ENCODE measurements at regions not wholly inside any gene's neighbourhood (a gene's known extent, or its start where the extent isn't known, plus 50 kb on each side); places are given as distances from the start of the nearest gene placed in this dataset.
"Not testable (repeated sequence)": the region's sequence is repeated elsewhere in the genome, so short reads cannot be mapped to it uniquely, and the experiment has no call there.

DNA sequence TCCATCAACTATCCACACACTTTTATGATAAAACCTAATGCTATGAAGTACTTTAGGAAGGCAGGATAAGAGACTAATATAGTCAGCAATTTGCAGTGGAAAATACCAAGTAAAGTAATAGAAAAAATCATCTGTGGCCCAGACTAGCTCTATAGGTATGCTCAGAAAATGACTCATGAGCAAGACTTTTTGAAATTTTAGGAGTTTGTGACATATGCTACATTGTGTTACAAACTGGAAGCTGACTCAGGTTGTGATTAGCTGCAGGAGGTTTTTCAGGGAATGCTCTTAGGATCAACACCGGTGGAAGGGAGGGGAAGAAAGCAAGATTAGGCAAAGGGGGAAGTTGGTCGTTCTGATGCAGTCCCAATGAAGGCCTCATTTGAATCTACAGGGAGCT, 56.1 kb downstream of the FEZF1 start:
- no peak for ATAC-seq
- no peak for TF ChIP-seq BACH2 (CRISPR knock-in tag; IDR thresholded peaks at IDR 0.05; ENCODE audit: borderline replicate concordance)
- TF ChIP-seq, protein P1, sequence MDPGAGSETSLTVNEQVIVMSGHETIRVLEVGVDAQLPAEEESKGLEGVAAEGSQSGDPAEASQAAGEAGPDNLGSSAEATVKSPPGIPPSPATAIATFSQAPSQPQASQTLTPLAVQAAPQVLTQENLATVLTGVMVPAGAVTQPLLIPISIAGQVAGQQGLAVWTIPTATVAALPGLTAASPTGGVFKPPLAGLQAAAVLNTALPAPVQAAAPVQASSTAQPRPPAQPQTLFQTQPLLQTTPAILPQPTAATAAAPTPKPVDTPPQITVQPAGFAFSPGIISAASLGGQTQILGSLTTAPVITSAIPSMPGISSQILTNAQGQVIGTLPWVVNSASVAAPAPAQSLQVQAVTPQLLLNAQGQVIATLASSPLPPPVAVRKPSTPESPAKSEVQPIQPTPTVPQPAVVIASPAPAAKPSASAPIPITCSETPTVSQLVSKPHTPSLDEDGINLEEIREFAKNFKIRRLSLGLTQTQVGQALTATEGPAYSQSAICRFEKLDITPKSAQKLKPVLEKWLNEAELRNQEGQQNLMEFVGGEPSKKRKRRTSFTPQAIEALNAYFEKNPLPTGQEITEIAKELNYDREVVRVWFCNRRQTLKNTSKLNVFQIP (CRISPR knock-in tag; IDR thresholded peaks at IDR 0.05; ENCODE audit: borderline replicate concordance, low read depth) = no peak
- TF ChIP-seq ARNTL (CRISPR knock-in tag; IDR thresholded peaks at IDR 0.05; ENCODE audit: borderline replicate concordance, low read depth) = no peak
- TF ChIP-seq, protein P2, sequence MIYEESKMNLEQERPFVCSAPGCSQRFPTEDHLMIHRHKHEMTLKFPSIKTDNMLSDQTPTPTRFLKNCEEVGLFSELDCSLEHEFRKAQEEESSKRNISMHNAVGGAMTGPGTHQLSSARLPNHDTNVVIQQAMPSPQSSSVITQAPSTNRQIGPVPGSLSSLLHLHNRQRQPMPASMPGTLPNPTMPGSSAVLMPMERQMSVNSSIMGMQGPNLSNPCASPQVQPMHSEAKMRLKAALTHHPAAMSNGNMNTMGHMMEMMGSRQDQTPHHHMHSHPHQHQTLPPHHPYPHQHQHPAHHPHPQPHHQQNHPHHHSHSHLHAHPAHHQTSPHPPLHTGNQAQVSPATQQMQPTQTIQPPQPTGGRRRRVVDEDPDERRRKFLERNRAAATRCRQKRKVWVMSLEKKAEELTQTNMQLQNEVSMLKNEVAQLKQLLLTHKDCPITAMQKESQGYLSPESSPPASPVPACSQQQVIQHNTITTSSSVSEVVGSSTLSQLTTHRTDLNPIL (CRISPR knock-in tag; IDR thresholded peaks at IDR 0.05; ENCODE audit: low read depth) = no peak
- no peak for TF ChIP-seq ZFP30 (CRISPR knock-in tag; IDR thresholded peaks at IDR 0.05)
- no peak for TF ChIP-seq TOX (CRISPR knock-in tag; IDR thresholded peaks at IDR 0.05; ENCODE audit: borderline replicate concordance)
- no peak for TF ChIP-seq OSR1 (CRISPR knock-in tag; IDR thresholded peaks at IDR 0.05)
- no peak for TF ChIP-seq ZFP3 (CRISPR knock-in tag; IDR thresholded peaks at IDR 0.05)
- TF ChIP-seq CSRNP3 (CRISPR knock-in tag; IDR thresholded peaks at IDR 0.05) = no peak
- TF ChIP-seq ZC3H10 (CRISPR knock-in tag; IDR thresholded peaks at IDR 0.05) = no peak
- TF ChIP-seq GLIS3 (CRISPR knock-in tag; IDR thresholded peaks at IDR 0.05) = no peak

GRCh38 chr7:122238729-122239128, 65.8 kb downstream of the FEZF1 start:
- ATAC-seq = not testable (repeated sequence)

DNA sequence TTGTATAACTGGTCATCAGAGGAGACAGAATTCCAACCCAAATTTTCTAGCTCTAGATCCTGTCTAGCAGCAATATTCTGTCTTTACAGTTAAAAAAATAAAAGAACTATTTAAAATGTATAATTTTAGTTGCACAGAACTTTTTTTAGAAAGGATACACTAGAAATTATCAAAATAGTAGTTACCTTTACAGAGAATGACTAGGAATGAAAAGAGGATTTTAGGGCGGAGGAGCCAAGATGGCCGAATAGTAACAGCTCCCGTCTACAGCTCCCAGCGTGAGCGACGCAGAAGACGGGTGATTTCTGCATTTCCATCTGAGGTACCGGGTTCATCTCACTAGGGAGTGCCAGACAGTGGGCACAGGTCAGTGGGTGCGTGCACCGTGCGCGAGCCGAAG, 66.3 kb downstream of the FEZF1 start:
- ATAC-seq = not testable (repeated sequence)

DNA sequence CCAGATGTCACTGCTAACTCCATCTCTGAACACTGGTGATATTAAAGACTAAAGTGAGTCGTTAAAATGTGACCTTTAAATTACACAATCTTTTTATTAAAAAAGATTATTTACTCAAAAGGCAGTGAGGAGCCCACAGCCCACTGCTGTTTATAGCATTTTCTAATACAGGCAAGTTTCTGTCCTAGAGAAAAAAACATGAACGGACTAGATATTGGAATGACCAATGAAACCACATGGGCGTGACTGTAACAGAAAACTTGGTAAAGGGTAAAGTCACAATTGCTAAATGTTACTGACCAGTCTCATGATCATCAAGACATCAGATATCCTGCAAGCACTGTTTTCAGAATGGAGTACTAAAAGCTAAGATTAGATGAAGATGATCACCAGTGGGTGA, 78.7 kb downstream of the FEZF1 start:
- no peak for TF ChIP-seq CSDC2 (CRISPR knock-in tag; IDR thresholded peaks at IDR 0.05)
- no peak for TF ChIP-seq ZNF565 (CRISPR knock-in tag; conservative IDR thresholded peaks at IDR 0.05; ENCODE audit: low read depth)
- TF ChIP-seq ZFP30 (CRISPR knock-in tag; IDR thresholded peaks at IDR 0.05) = no peak
- TF ChIP-seq ZNF8 (CRISPR knock-in tag; IDR thresholded peaks at IDR 0.05) = no peak
- TF ChIP-seq TSHZ2 (CRISPR knock-in tag; IDR thresholded peaks at IDR 0.05) = no peak
- TF ChIP-seq, protein P3, sequence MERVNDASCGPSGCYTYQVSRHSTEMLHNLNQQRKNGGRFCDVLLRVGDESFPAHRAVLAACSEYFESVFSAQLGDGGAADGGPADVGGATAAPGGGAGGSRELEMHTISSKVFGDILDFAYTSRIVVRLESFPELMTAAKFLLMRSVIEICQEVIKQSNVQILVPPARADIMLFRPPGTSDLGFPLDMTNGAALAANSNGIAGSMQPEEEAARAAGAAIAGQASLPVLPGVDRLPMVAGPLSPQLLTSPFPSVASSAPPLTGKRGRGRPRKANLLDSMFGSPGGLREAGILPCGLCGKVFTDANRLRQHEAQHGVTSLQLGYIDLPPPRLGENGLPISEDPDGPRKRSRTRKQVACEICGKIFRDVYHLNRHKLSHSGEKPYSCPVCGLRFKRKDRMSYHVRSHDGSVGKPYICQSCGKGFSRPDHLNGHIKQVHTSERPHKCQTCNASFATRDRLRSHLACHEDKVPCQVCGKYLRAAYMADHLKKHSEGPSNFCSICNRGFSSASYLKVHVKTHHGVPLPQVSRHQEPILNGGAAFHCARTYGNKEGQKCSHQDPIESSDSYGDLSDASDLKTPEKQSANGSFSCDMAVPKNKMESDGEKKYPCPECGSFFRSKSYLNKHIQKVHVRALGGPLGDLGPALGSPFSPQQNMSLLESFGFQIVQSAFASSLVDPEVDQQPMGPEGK (CRISPR knock-in tag; IDR thresholded peaks at IDR 0.05; ENCODE audit: borderline replicate concordance) = no peak
- TF ChIP-seq ISL1 (CRISPR knock-in tag; IDR thresholded peaks at IDR 0.05) = no peak
- no peak for TF ChIP-seq PPARA (CRISPR knock-in tag; IDR thresholded peaks at IDR 0.05; ENCODE audit: borderline replicate concordance)
- no peak for TF ChIP-seq ZFP3 (CRISPR knock-in tag; IDR thresholded peaks at IDR 0.05)
- no peak for TF ChIP-seq ZC3H10 (CRISPR knock-in tag; IDR thresholded peaks at IDR 0.05)
- no peak for TF ChIP-seq SNAI2 (CRISPR knock-in tag; IDR thresholded peaks at IDR 0.05)
- no peak for TF ChIP-seq OSR1 (CRISPR knock-in tag; IDR thresholded peaks at IDR 0.05)
- no peak for TF ChIP-seq ZNF70 (CRISPR knock-in tag; IDR thresholded peaks at IDR 0.05)
- TF ChIP-seq ESRRG (CRISPR knock-in tag; IDR thresholded peaks at IDR 0.05) = no peak
- no peak for ATAC-seq

Measured in SK-N-SH treated with all-trans-retinoic acid at 6 μM for 48 hours (cell line).